IMR-90 (cell line): ENCODE measurements at regions not wholly inside any gene's neighbourhood (a gene's known extent, or its start where the extent isn't known, plus 50 kb on each side); places are given as distances from the start of the nearest gene placed in this dataset.

Experiments
- ATAC-seq: fragments of 200-7000 bp; cut with Tn5 transposase; 2 replicates; pipeline ENCODE4 v1.9.1; 2020; ENCODE audit warnings: low read depth, mild to moderate bottlenecking, moderate library complexity
- BruUV-seq: library from RNA; stranded (reverse); fragments of 400-500 nt; replicated peaks from 2 replicates; lab custom pipeline; 2021; lab: Mats Ljungman, UMichigan
- CTCF ChIA-PET: fragments of 300-600 bp; formaldehyde crosslinking; extraction: SDS; loops from one replicate; lab custom pipeline; 2021; ENCODE audit warnings: antibody characterized with exemption; lab: Yijun Ruan, JAX
- POLR2A ChIA-PET: fragments of 300-600 bp; sonication (Branson Sonifier 250); formaldehyde crosslinking; loops from one replicate; lab custom pipeline; 2022; ENCODE audit warnings: antibody characterized with exemption; ENCODE audit not compliant: unreplicated experiment; lab: Charles Lee
- DNase-seq: peaks from one replicate; pipeline ENCODE4 v3.0.0; 2013
- H2AFZ ChIP-seq: replicated peaks from 2 replicates; pipeline ENCODE3; 2013; ENCODE audit warnings: low read length, mild to moderate bottlenecking; ENCODE audit not compliant: poor library complexity
- H2AK5ac ChIP-seq: 2 replicates; pipeline ENCODE4 v1.6.1; 2013; ENCODE audit warnings: low read depth, low read length, inconsistent platforms
- H2AK9ac ChIP-seq: replicated peaks from 2 replicates; pipeline ENCODE3; 2013; ENCODE audit warnings: mild to moderate bottlenecking, low read depth, low read length, moderate library complexity; ENCODE audit not compliant: poor library complexity
- H2BK120ac ChIP-seq: 2 replicates; pipeline ENCODE4 v1.6.1; 2013; ENCODE audit warnings: low read depth, low read length, inconsistent platforms
- H2BK15ac ChIP-seq: 3 replicates; pipeline ENCODE4 v1.6.1; 2013; ENCODE audit warnings: low read depth, low read length, inconsistent platforms
- H2BK20ac ChIP-seq: 2 replicates; pipeline ENCODE4 v1.6.1; 2013; ENCODE audit warnings: low read depth, mild to moderate bottlenecking, inconsistent platforms, low read length, moderate library complexity
- H2BK5ac ChIP-seq: 2 replicates; pipeline ENCODE4 v1.6.1; 2013; ENCODE audit warnings: mild to moderate bottlenecking, low read depth, low read length, inconsistent platforms; ENCODE audit not compliant: poor library complexity, severe bottlenecking
- H3K14ac ChIP-seq: replicated peaks from 2 replicates; pipeline ENCODE4 v1.6.1; 2013; ENCODE audit warnings: low read depth, low read length, inconsistent platforms
- H3K18ac ChIP-seq: 2 replicates; pipeline ENCODE4 v1.6.1; 2013; ENCODE audit warnings: low read depth, low read length, control low read depth
- H3K23ac ChIP-seq: 2 replicates; pipeline ENCODE4 v1.6.1; 2013; ENCODE audit warnings: low read depth, low read length, inconsistent platforms
- H3K27ac ChIP-seq: 2 replicates; pipeline ENCODE4 v1.5.1; 2013; ENCODE audit warnings: mild to moderate bottlenecking, control low read depth, low read length; ENCODE audit not compliant: insufficient read depth
- H3K27me3 ChIP-seq: 2 replicates; pipeline ENCODE4 v1.6.1; 2013; ENCODE audit warnings: low read length; ENCODE audit not compliant: control insufficient read depth, insufficient read depth
- H3K36me3 ChIP-seq: 2 replicates; pipeline ENCODE4 v1.6.1; 2013; ENCODE audit warnings: low read length, mixed read lengths; ENCODE audit not compliant: control insufficient read depth, insufficient read depth
- H3K4ac ChIP-seq: 2 replicates; pipeline ENCODE4 v1.6.1; 2013; ENCODE audit warnings: low read depth, low read length, inconsistent platforms
- H3K4me1 ChIP-seq: 2 replicates; pipeline ENCODE4 v1.6.1; 2013; ENCODE audit warnings: low read length, mixed read lengths; ENCODE audit not compliant: control insufficient read depth, insufficient read depth
- H3K4me2 ChIP-seq: 2 replicates; pipeline ENCODE4 v1.6.1; 2013; ENCODE audit warnings: low read depth, mild to moderate bottlenecking, control low read depth, low read length, moderate library complexity
- H3K4me3 ChIP-seq: 2 replicates; pipeline ENCODE4 v1.5.1; 2013; ENCODE audit warnings: low read depth, mild to moderate bottlenecking, control low read depth, low read length, moderate library complexity; ENCODE audit not compliant: insufficient read depth
- H3K56ac ChIP-seq: 2 replicates; pipeline ENCODE4 v1.6.1; 2013; ENCODE audit warnings: low read length, inconsistent platforms; ENCODE audit not compliant: insufficient read depth; ENCODE audit errors: extremely low read depth
- H3K79me1 ChIP-seq, 2 experiments: 2 replicates each; pipeline ENCODE4 v1.6.1; 2013; ENCODE audit warnings: low read length in 2 of 2, inconsistent platforms in 1 of 2, low read depth in 1 of 2
- H3K9ac ChIP-seq: 2 replicates; pipeline ENCODE4 v1.6.1; 2013; ENCODE audit warnings: low read depth, low read length, control low read depth
- H3K9me1 ChIP-seq: 2 replicates; pipeline ENCODE4 v1.6.1; 2013; ENCODE audit warnings: low read length, inconsistent platforms; ENCODE audit not compliant: insufficient read depth
- H3K9me3 ChIP-seq: 2 replicates; pipeline ENCODE4 v1.6.1; 2013; ENCODE audit warnings: low read length; ENCODE audit not compliant: control insufficient read depth, insufficient read depth
- H4K20me1 ChIP-seq: 2 replicates; pipeline ENCODE4 v1.6.1; 2013; ENCODE audit warnings: low read length, inconsistent platforms; ENCODE audit not compliant: insufficient read depth
- H4K5ac ChIP-seq: 2 replicates; pipeline ENCODE4 v1.6.1; 2013; ENCODE audit warnings: mild to moderate bottlenecking, low read depth, low read length, control low read depth
- H4K8ac ChIP-seq, 2 experiments: 2 replicates each; pipeline ENCODE4 v1.6.1; 2013; ENCODE audit warnings: low read depth in 2 of 2, low read length in 2 of 2, control low read depth in 1 of 2, inconsistent platforms in 1 of 2
- H4K91ac ChIP-seq: 2 replicates; pipeline ENCODE4 v1.6.1; 2013; ENCODE audit warnings: low read depth, low read length, inconsistent platforms; ENCODE audit not compliant: insufficient read depth
- MAFK ChIP-seq: IDR thresholded peaks from 2 replicates; pipeline ENCODE4 v1.6.1; 2012; ENCODE audit warnings: low read depth, low read length, improper control_type of control experiment
- WGBS, 2 experiments: methylation state at CpG; one replicate each; pipeline versions ENCODE4 v1.1.5 to v1.1.7; 2013; ENCODE audit warnings: missing lambda C conversion rate in 2 of 2; ENCODE audit not compliant: insufficient read length in 1 of 2; ENCODE audit errors: extremely low coverage in 2 of 2; 5-methylcytosine and 5-hydroxymethylcytosine counted together
- dilution Hi-C: fragments of 300-500 bp; cut with HindIII; formaldehyde crosslinking; loops from one replicate; pipeline ENCODE4 v1.14.3; 2018; ENCODE audit warnings: low sequenced_read_pairs; ENCODE audit not compliant: unreplicated experiment
- in situ Hi-C: fragments of 300-500 bp; cut with MboI; formaldehyde crosslinking; loops from 3 replicates; pipeline ENCODE4 v1.14.3; 2019; ENCODE audit warnings: low sequenced_read_pairs, inconsistent platforms, mixed read lengths
- intact Hi-C: fragments of 100-400 bp; cut with micrococcal nuclease; formaldehyde crosslinking; loops from 2 replicates; pipeline ENCODE4 v1.10.0; 2022
- TF ChIP-seq, protein P1 (sequence below): conservative IDR thresholded peaks from 2 replicates; pipeline ENCODE4 v1.5.1; 2012; ENCODE audit warnings: mild to moderate bottlenecking, low read depth, low read length, improper control_type of control experiment

DNA sequence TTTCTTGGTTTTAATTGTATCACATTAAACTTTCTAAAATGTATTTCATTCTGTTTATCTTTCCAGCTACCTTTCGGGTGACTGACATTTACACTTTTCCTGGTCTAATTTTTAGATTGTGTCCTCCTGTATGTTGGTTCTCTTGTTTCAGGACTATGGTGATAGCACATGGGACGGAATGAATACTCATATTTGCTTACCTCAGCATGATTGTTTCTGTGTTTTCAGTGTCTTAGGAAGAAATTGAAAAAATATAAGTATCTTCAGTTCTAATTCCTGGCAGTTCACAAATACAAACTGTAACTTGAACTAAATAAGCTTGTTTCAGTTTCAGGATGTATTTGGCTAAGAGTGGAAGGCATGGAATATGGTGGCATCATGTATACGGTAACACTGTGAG is 80.1 kb upstream of the ROBO1 start:
- WGBS, 2 experiments: no CpG with 5 or more reads among the region's 3 CpGs
- no peak overlapping the region for H3K4me2 ChIP-seq
- H2AK5ac ChIP-seq: no peak overlapping the region
- dilution Hi-C loops: no loop called here
- H2BK15ac ChIP-seq: no peak overlapping the region
- no peak overlapping the region for H4K5ac ChIP-seq
- no peak overlapping the region for H2BK20ac ChIP-seq
- no peak overlapping the region for H3K27ac ChIP-seq
- H2AK9ac ChIP-seq: no peak overlapping the region
- H3K36me3 ChIP-seq: no peaks in the 10 kb centered on the region
- no peak overlapping the region for H4K8ac ChIP-seq
- DNase-seq (no peak), ATAC-seq (no peak)
- no peak overlapping the region for H2BK5ac ChIP-seq
- H3K4ac ChIP-seq: no peak overlapping the region
- no peak overlapping the region for H2AFZ ChIP-seq
- H3K9ac ChIP-seq: no peak overlapping the region
- no peak overlapping the region for H3K18ac ChIP-seq
- no peak overlapping the region for H3K14ac ChIP-seq
- H2BK120ac ChIP-seq: no peak overlapping the region
- no peaks in the 10 kb centered on the region for H4K20me1 ChIP-seq
- H3K9me1 ChIP-seq: no peaks in the 10 kb centered on the region
- no peak overlapping the region for H4K91ac ChIP-seq
- H3K23ac ChIP-seq: no peak overlapping the region
- H3K79me1 ChIP-seq: no peaks in the 10 kb centered on the region
- peak; percentile 86 for TF ChIP-seq MAFK
- TF ChIP-seq, protein P1, sequence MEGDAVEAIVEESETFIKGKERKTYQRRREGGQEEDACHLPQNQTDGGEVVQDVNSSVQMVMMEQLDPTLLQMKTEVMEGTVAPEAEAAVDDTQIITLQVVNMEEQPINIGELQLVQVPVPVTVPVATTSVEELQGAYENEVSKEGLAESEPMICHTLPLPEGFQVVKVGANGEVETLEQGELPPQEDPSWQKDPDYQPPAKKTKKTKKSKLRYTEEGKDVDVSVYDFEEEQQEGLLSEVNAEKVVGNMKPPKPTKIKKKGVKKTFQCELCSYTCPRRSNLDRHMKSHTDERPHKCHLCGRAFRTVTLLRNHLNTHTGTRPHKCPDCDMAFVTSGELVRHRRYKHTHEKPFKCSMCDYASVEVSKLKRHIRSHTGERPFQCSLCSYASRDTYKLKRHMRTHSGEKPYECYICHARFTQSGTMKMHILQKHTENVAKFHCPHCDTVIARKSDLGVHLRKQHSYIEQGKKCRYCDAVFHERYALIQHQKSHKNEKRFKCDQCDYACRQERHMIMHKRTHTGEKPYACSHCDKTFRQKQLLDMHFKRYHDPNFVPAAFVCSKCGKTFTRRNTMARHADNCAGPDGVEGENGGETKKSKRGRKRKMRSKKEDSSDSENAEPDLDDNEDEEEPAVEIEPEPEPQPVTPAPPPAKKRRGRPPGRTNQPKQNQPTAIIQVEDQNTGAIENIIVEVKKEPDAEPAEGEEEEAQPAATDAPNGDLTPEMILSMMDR: no peak
- H3K9me3 ChIP-seq: 0 out of 2 replicates have a peak, but pooled peaks cover 2% of the 10 kb centered on the region
- no TSS peak for BruUV-seq
- in situ Hi-C loops: no loop called here
- H3K4me3 ChIP-seq: no peak overlapping the region
- H3K4me1 ChIP-seq: no peaks in the 10 kb centered on the region
- ChIA-PET CTCF (no interaction called here), POLR2A (no interaction called here)
- intact Hi-C loops: no loop called here
- no peaks in the 10 kb centered on the region for H3K27me3 ChIP-seq
- no peak overlapping the region for H3K56ac ChIP-seq
